ENCODE measurements at regions not wholly inside any gene's neighbourhood (a gene's known extent, or its start where the extent isn't known, plus 50 kb on each side); places are given as distances from the start of the nearest gene placed in this dataset.
"Not testable (repeated sequence)": the region's sequence is repeated elsewhere in the genome, so short reads cannot be mapped to it uniquely, and the experiment has no call there.

DNA sequence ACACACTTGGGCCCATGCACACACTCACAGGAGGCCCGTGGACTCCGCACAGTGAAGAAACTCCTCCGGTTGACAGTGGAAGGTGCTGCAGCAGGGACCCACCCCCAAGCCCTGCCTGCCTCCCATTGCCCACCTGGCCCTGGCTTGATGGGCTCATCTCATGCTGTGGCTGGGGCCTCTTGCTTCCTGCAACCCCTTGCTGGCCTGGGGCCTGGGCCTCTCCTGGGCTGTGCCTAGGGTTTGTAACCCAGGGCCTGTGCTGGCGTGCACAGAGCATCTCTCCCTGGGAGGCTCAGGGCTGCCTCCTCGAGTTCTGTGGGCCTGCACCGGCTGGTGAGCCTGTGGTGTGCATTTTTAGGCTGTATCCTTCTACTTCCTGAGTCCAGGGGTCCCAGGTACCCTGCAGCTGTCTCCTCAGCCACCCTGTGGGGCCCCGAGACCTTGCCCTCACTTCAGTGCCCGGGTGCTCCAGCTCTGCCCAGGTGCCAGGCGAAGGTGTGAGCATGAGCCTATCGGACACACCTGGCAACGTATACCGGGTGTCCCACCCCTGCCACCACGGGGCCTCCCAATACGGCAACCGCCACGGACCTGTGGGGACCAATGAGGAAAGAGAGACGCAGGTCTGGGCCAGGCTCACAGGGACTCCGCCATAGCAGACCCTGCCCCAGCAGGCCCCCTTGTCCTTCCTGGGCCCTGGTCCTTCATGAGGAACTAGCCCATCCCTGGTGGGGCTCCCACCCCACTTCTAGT is 158.3 kb upstream of the POTEB2 start:
- H3K36me3 ChIP-seq (ENCODE audit: control insufficient read depth in 2 of 2, extremely low read depth in 1 of 2, insufficient read depth in 2 of 2, low read length in 2 of 2); H4K20me1 ChIP-seq (replicated peaks; ENCODE audit: control insufficient read depth, extremely low read depth, insufficient read depth, low read length); H3K79me2 ChIP-seq (ENCODE audit: control insufficient read depth, insufficient read depth, low read length); POLR2A ChIA-PET; H3K27me3 ChIP-seq (ENCODE audit: control insufficient read depth in 2 of 2, insufficient read depth in 2 of 2, low read length in 2 of 2); H3K9me3 ChIP-seq (replicated peaks; ENCODE audit: control insufficient read depth, insufficient read depth, low read length); H2AFZ ChIP-seq (ENCODE audit: low read depth, low read length); intact Hi-C loops (cut with micrococcal nuclease); H3K9ac ChIP-seq (replicated peaks; ENCODE audit: extremely low read depth, insufficient read depth, low read length); dilution Hi-C loops (cut with MboI; ENCODE audit: extremely low pct_ligation_motif_present, low sequenced_read_pairs); DNase-seq (ENCODE audit: low read depth, low spot score); H3K27ac ChIP-seq (ENCODE audit: insufficient read depth, low read depth, low read length); BruUV-seq (replicated peaks); FAIRE-seq; H3K9me1 ChIP-seq (replicated peaks; ENCODE audit: control insufficient read depth, extremely low read depth, insufficient read depth, low read length); CTCF ChIA-PET; H3K4me1 ChIP-seq (ENCODE audit: control insufficient read depth, extremely low read depth, insufficient read depth, low read length); H3K4me3 ChIP-seq (replicated peaks in 1 of 3; ENCODE audit: insufficient read depth in 1 of 3, low read depth in 1 of 3, low read length in 3 of 3); H3K4me2 ChIP-seq (ENCODE audit: insufficient read depth, low read length): not testable (repeated sequence)

DNA sequence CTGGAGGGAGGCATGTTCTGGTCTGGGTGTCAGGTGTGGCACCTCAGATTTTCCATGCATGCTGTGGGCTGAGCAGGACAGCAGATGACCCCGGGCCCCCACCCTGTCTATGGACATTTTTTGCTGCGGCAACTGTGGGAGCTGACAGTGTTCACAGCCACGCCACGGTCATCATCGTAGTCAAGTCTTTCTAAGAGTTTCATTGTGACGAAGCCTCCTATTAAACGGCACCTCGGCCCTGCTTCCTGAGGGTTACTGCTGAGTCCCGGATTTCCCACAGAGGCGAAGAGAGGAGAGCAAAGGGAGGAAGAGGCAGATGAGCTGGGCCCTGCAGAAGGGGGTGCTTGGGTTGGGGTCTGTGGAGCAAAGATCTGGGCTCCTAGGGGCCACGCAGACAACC is 152.1 kb upstream of the POTEB2 start:
- CTCF ChIA-PET; H3K27ac ChIP-seq (ENCODE audit: insufficient read depth, low read depth, low read length); H3K4me3 ChIP-seq (replicated peaks in 1 of 3; ENCODE audit: insufficient read depth in 1 of 3, low read depth in 1 of 3, low read length in 3 of 3); dilution Hi-C loops (cut with MboI; ENCODE audit: extremely low pct_ligation_motif_present, low sequenced_read_pairs); intact Hi-C loops (cut with micrococcal nuclease); H3K9me1 ChIP-seq (replicated peaks; ENCODE audit: control insufficient read depth, extremely low read depth, insufficient read depth, low read length); FAIRE-seq; H3K27me3 ChIP-seq (ENCODE audit: control insufficient read depth in 2 of 2, insufficient read depth in 2 of 2, low read length in 2 of 2); H3K36me3 ChIP-seq (ENCODE audit: control insufficient read depth in 2 of 2, extremely low read depth in 1 of 2, insufficient read depth in 2 of 2, low read length in 2 of 2); H3K4me1 ChIP-seq (ENCODE audit: control insufficient read depth, extremely low read depth, insufficient read depth, low read length); H3K9me3 ChIP-seq (replicated peaks; ENCODE audit: control insufficient read depth, insufficient read depth, low read length); H3K79me2 ChIP-seq (ENCODE audit: control insufficient read depth, insufficient read depth, low read length); H2AFZ ChIP-seq (ENCODE audit: low read depth, low read length); DNase-seq (ENCODE audit: low read depth, low spot score); H4K20me1 ChIP-seq (replicated peaks; ENCODE audit: control insufficient read depth, extremely low read depth, insufficient read depth, low read length); H3K4me2 ChIP-seq (ENCODE audit: insufficient read depth, low read length); BruUV-seq (replicated peaks); POLR2A ChIA-PET; H3K9ac ChIP-seq (replicated peaks; ENCODE audit: extremely low read depth, insufficient read depth, low read length): not testable (repeated sequence)

DNA sequence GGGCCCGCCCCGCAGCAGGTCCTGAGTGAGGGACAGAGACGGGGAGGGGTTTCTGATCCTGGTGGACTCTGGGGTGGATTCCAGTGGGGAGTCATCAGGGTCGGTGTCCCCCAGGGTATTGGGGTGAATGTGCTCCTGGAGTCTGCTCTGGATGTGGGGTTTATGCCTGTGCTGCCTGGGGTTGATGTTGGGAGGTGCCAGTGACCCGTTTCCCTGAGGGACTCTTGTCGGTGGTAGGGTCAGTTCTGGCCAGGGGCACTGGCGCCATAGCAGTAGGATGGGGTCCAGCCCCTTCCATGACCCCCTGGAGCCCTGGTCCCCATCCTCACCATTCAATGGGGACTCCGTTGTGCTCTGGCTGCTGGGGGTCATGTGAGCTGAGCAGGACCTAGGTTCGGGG is 151.2 kb upstream of the POTEB2 start:
- H3K9me1 ChIP-seq (replicated peaks; ENCODE audit: control insufficient read depth, extremely low read depth, insufficient read depth, low read length); BruUV-seq (replicated peaks); intact Hi-C loops (cut with micrococcal nuclease); H3K4me1 ChIP-seq (ENCODE audit: control insufficient read depth, extremely low read depth, insufficient read depth, low read length); H3K27ac ChIP-seq (ENCODE audit: insufficient read depth, low read depth, low read length); H3K36me3 ChIP-seq (ENCODE audit: control insufficient read depth in 2 of 2, extremely low read depth in 1 of 2, insufficient read depth in 2 of 2, low read length in 2 of 2); H4K20me1 ChIP-seq (replicated peaks; ENCODE audit: control insufficient read depth, extremely low read depth, insufficient read depth, low read length); H3K27me3 ChIP-seq (ENCODE audit: control insufficient read depth in 2 of 2, insufficient read depth in 2 of 2, low read length in 2 of 2); H3K9ac ChIP-seq (replicated peaks; ENCODE audit: extremely low read depth, insufficient read depth, low read length); H3K4me2 ChIP-seq (ENCODE audit: insufficient read depth, low read length); H3K79me2 ChIP-seq (ENCODE audit: control insufficient read depth, insufficient read depth, low read length); dilution Hi-C loops (cut with MboI; ENCODE audit: extremely low pct_ligation_motif_present, low sequenced_read_pairs); H3K4me3 ChIP-seq (replicated peaks in 1 of 3; ENCODE audit: insufficient read depth in 1 of 3, low read depth in 1 of 3, low read length in 3 of 3); POLR2A ChIA-PET; FAIRE-seq; H3K9me3 ChIP-seq (replicated peaks; ENCODE audit: control insufficient read depth, insufficient read depth, low read length); CTCF ChIA-PET; H2AFZ ChIP-seq (ENCODE audit: low read depth, low read length); DNase-seq (ENCODE audit: low read depth, low spot score): not testable (repeated sequence)

DNA sequence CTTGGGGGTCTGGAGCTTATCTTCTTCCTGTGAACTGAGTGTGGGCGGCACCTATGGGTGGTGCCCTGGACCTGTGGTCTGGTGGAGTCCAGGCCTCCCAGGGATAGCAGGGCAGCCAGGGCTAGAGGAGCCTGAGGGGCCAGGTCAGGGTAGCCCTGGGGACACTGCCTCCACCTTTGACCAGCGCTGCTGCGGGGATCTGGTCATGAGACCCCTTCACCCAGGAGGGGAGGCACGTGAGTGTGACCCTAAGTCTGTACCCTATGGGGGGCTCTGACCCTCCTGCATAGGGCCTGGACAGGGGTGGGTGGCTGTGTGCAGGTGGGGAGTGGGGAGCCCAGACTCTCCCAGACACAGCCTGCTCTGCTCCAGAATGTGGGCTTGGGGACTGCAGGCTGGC is 150.5 kb upstream of the POTEB2 start:
- H3K9me1 ChIP-seq (replicated peaks; ENCODE audit: control insufficient read depth, extremely low read depth, insufficient read depth, low read length); H3K9me3 ChIP-seq (replicated peaks; ENCODE audit: control insufficient read depth, insufficient read depth, low read length); H3K27ac ChIP-seq (ENCODE audit: insufficient read depth, low read depth, low read length); H2AFZ ChIP-seq (ENCODE audit: low read depth, low read length); dilution Hi-C loops (cut with MboI; ENCODE audit: extremely low pct_ligation_motif_present, low sequenced_read_pairs); CTCF ChIA-PET; intact Hi-C loops (cut with micrococcal nuclease); H3K4me1 ChIP-seq (ENCODE audit: control insufficient read depth, extremely low read depth, insufficient read depth, low read length); POLR2A ChIA-PET; H4K20me1 ChIP-seq (replicated peaks; ENCODE audit: control insufficient read depth, extremely low read depth, insufficient read depth, low read length); H3K9ac ChIP-seq (replicated peaks; ENCODE audit: extremely low read depth, insufficient read depth, low read length); DNase-seq (ENCODE audit: low read depth, low spot score); H3K79me2 ChIP-seq (ENCODE audit: control insufficient read depth, insufficient read depth, low read length); BruUV-seq (replicated peaks); FAIRE-seq; H3K27me3 ChIP-seq (ENCODE audit: control insufficient read depth in 2 of 2, insufficient read depth in 2 of 2, low read length in 2 of 2); H3K4me3 ChIP-seq (replicated peaks in 1 of 3; ENCODE audit: insufficient read depth in 1 of 3, low read depth in 1 of 3, low read length in 3 of 3); H3K36me3 ChIP-seq (ENCODE audit: control insufficient read depth in 2 of 2, extremely low read depth in 1 of 2, insufficient read depth in 2 of 2, low read length in 2 of 2); H3K4me2 ChIP-seq (ENCODE audit: insufficient read depth, low read length): not testable (repeated sequence)

Data from endothelial cell of umbilical vein (primary cell).